ENCODE measurements at regions not wholly inside any gene's neighbourhood (a gene's known extent, or its start where the extent isn't known, plus 50 kb on each side); places are given as distances from the start of the nearest gene placed in this dataset.
A peak's percentile ranks its signal among the peaks of the same experiment; 100 is the strongest.
"Not testable (repeated sequence)": the region's sequence is repeated elsewhere in the genome, so short reads cannot be mapped to it uniquely, and the experiment has no call there.

- no peak for DNase-seq
These were observed 167.0 kb upstream of the RPL34 start for GRCh38 chr4:108453366-108453765.

- DNase-seq, result no peak
These were observed 170.0 kb upstream of the RPL34 start for GRCh38 chr4:108450236-108450898.

DNA sequence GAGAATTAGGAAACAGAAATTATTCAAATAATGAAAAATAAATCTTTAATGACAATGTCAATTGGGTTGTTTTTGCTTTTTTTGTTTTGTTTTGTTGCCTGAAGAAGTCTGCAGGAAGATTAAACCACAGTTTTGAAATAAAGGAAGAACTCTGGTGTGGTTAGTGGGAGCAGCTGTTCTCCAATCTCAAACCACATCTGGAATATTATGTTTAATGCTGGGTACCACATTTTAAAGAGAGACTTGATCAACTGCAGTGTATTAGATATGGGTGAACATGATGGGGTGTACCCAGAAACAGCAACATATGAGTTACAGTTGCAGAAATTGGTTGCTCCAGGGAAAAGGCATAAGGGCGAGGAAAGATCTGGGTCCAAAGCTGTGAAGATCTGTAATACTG lies 171.2 kb upstream of the RPL34 start:
- no peak for DNase-seq

DNA sequence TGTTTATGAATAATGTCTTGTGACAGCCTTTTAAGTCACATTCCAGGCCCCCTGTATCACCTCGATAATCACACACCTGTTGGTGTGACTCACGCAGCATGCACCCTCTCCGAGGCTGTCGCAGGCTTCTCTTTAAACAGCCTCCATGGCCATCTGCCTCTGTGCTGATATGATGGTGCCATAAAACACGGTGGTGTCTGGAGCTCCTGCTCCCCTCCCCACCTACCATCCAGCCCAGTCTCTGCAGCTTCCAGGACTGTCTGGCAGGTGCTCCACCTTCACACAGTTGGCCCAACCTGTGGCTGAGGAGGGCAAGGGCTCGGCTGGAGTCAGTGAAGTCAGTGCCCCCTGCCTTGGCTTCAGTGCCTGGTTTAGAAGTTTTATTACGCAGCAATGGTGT lies 173.8 kb upstream of the RPL34 start:
- peak; percentile 48 for DNase-seq

- no peak for DNase-seq
These were observed 174.7 kb upstream of the RPL34 start for GRCh38 chr4:108445716-108446115.

DNA sequence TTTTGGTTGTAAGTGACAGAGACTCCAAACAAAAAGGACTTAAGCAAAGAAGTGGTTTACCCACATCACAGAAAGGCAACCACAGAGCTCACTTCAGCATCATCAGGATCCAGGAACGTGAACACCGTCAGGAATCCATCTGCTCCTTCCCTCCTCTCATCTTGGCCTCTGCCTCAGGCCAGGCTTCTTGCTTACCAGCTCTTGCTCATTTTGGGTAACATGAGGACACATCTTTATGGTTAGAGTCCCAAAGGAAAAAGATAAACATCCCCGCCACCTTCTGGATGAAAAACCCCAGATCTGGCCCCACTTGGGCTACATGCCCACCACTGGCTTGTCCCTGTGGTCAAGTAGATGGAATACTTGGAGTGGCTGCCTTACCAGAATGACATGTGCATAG lies 176.8 kb upstream of the RPL34 start:
- no peak for DNase-seq

DNA sequence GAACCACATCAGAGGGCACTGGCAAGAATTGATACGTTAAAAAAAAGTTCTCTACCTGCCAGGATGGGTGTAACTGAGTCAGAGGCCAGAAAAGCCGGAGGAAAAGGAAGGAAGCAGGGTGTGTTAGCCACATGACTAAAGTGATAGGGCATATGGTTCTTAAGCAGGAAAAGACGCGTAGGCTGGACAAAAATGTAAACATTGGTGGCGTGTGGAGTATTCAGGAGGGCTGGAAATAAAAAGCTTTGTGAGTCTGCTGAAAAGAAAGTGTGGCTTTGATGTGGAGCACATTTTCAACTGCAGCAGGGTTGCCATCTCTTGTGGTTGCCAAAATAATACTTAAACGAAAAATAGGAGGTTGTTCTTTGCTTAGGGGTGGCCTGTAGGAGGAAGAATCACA lies 186.5 kb upstream of the RPL34 start:
- DNase-seq, result no peak

GRCh38 chr4:108433394-108433793 lies 187.0 kb upstream of the RPL34 start:
- not testable (repeated sequence) for DNase-seq

- no peak for DNase-seq
These were observed 188.0 kb upstream of the RPL34 start for GRCh38 chr4:108432418-108432817.

DNA sequence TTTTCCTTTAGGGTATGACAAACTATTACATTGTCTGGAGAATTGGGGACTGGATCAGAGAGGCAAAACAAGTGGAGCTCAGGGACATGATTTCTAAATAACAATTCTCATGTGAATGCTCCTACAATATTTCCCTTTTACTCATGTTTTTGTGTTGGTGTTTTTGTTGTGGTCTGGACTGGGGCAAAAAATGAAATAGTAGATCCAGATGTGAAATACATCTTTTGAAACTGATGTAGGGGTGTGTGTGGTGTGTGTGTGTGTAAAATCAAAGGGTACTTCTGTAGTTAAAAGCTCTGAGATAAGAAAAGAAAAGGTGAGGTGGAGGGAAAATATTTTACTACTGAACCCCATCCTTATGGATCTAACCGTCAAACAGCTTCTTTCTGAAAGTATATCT lies 188.4 kb upstream of the RPL34 start:
- DNase-seq, result no peak

GRCh38 chr4:108430921-108431320 lies 189.5 kb upstream of the RPL34 start:
- DNase-seq, result no peak

DNA sequence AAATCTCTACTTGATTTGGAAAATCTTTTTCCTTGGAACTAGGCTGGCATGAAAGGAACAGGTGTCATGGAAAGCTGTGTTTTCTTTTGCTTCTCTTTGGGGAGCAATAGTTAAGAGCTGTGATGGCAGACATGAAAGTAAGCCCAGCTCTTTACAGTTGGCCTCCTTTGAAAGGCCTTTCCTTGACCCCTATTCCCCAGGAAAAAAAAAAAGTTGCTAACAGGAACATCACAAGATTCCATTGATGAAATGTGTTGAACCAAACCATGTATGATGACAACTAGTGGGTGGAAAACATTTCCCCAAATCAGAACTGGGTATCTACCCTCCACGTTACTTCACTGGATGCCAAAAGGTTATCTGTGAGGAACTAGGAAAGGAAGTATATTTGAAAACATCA lies 190.7 kb upstream of the RPL34 start:
- no peak for DNase-seq

DNA sequence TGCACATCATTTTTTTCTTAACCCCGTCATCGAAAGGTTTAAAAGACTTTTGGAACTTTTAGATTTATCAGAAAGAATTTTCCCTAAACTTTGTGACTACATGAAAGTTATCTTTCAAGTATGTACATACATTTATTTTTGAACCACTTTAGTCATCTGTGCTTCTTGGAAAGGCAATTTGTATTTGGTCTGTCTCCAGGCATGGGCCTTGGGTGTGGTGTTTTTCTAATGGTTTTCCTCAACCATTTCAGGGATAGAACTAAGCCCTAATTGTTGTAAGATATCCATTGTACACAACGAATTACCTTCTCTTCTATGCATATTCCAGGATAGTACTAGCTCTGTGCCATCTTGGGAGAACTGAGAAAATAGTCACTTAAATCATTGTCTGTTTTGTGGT lies 191.5 kb upstream of the RPL34 start:
- no peak for DNase-seq

DNA sequence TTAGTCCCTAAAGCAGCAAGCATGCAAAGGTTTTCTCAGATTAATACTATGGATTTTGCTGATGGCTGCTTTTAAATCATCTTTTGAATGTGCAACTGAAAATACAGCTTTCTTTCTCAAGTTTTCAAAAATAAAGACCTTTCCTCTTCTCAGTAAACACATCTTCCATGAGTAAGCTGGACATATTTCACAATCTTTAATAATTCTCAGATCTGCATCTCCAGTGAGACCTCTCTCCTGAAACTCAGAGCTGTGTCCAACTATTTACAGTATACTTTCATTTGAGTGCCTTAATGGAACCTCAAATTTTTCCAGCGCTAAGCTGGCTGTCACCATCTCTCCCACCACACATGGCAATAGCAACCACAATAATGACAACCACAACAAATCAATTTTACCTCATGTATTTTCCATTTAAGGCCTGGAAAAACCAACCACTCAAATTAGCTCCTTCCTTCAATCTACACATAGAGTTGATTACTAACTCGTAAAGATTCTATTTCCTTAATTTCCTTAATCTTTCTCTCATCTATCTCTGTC lies 192.4 kb upstream of the RPL34 start:
- DNase-seq, result no peak

- DNase-seq, result no peak
These were observed 193.9 kb upstream of the RPL34 start for GRCh38 chr4:108426493-108426892.

- no peak for DNase-seq
These were observed 194.4 kb upstream of the RPL34 start for GRCh38 chr4:108425988-108426387.

DNA sequence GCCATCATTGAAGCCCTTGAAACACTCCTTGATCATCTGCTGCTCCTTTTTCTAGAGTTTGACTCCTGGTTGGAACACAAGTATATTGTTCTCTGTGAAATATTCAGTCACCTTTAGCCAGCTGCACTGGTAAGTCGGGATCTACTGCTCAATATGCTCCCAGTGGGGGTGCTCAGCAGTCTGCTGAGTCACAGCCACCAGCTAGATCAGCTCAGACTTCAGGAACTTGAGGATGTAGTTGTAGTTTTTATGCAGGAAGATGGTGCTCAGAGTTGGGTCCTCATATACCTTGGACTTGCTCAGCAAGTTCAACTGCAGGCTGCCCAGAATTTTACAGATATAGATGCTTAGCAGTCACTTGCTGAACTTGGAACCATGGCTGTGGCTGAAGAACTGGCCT lies 202.5 kb upstream of the RPL34 start:
- DNase-seq, result no peak

- DNase-seq, result no peak
These were observed 203.5 kb upstream of the RPL34 start for GRCh38 chr4:108416831-108417230.

- DNase-seq, result no peak
These were observed 205.0 kb upstream of the RPL34 start for GRCh38 chr4:108415389-108415788.

- DNase-seq, result no peak
These were observed 208.5 kb upstream of the RPL34 start for GRCh38 chr4:108411836-108412235.

DNA sequence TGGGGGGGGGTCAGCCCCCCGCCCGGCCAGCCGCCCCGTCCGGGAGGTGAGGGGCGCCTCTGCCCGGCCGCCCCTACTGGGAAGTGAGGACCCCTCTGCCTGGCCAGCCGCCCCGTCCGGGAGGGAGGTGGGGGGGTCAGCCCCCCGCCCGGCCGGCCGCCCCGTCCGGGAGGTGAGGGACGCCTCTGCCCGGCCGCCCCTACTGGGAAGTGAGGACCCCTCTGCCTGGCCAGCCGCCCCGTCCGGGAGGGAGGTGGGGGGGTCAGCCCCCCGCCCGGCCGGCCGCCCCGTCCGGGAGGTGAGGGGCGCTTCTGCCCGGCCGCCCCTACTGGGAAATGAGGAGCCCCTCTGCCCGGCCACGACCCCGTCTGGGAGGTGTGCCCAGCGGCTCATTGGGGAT lies 210.7 kb upstream of the RPL34 start:
- not testable (repeated sequence) for DNase-seq

- no peak for DNase-seq
These were observed 214.8 kb upstream of the RPL34 start for GRCh38 chr4:108405586-108405985.

GRCh38 chr4:108400309-108400708 lies 220.1 kb upstream of the RPL34 start:
- DNase-seq, result no peak

GRCh38 chr4:108399610-108400265 lies 220.6 kb upstream of the RPL34 start:
- DNase-seq, result no peak

DNA sequence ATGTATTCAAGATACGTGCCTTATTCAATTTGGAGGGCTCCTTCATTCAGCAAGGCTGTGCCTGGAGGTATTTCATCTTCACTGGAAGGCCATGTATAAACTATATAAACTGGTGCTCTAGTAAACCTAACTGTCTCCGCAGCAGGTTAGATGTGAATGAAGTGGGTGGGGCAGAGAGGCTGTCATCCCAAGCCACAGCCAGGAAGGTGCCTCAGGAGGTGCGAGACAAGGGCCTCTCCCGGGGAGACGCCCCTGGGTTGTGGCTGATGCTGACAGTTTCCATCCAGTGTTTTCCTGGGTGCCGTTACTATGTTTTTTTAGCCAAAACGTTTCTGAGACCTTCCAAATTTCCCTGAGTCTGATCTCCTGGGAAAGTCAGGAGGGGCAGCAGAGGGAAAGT lies 221.5 kb upstream of the RPL34 start:
- DNase-seq, result no peak
